ENCODE measurements at regions not wholly inside any gene's neighbourhood (a gene's known extent, or its start where the extent isn't known, plus 50 kb on each side); places are given as distances from the start of the nearest gene placed in this dataset.

DNA sequence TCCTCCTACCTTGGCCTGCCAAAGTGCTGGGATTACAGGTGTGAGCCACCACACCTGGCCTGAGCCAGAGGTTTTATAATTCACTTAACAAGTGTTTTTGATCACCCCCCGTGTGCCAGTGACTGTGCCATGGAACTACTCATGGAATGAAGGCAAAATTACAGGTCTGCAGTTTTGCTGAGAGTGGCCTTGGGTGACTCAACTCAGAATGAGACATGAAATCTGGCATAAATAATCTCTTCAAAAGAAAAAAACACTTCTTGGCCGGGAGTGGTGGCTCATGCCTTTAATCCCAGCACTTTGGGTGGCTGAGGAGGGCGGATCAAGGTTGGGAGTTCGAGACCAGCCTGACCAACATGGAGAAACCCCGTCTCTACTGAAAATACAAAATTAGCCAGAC lies 166.9 kb upstream of the SALL4 start:
- Histone ChIP-seq H3K9me3 (ENCODE audit: control insufficient read depth, low read length) (no peaks in the 10 kb centered on the region), H3K4ac (ENCODE audit: low read depth in 1 of 2, low read length in 2 of 2) (no peak overlapping the region), H3K36me3 (ENCODE audit: control insufficient read depth in 1 of 2, insufficient read depth in 2 of 2, low read depth in 1 of 2, low read length in 2 of 2) (no peaks in the 10 kb centered on the region), H3K4me3 (ENCODE audit: insufficient read depth in 1 of 2, low read depth in 1 of 2, low read length in 2 of 2) (no peak overlapping the region), H4K8ac (ENCODE audit: low read length) (no peak overlapping the region), H3K79me1 (replicated peaks; ENCODE audit: low read length, poor library complexity, severe bottlenecking) (no peaks in the 10 kb centered on the region), H3K9ac (ENCODE audit: low read length) (no peak overlapping the region), H2BK12ac (ENCODE audit: low read length in 2 of 2) (no peak overlapping the region), H3K14ac (ENCODE audit: low read length in 2 of 2) (no peak overlapping the region), H3K27me3 (ENCODE audit: control insufficient read depth in 1 of 2, insufficient read depth in 1 of 2, low read length in 2 of 2) (no peaks in the 10 kb centered on the region), H3K23ac (ENCODE audit: low read length in 2 of 2) (no peak overlapping the region), H2BK15ac (ENCODE audit: low read depth, poor library complexity, severe bottlenecking) (no peak overlapping the region), H2AK5ac (ENCODE audit: low read length, severe bottlenecking) (no peak overlapping the region), H4K91ac (ENCODE audit: low read length) (no peak overlapping the region), H3K18ac (ENCODE audit: low read depth in 1 of 2, low read length in 2 of 2) (no peak overlapping the region), H3K4me2 (ENCODE audit: low read length, poor library complexity, severe bottlenecking) (no peak overlapping the region), H2BK5ac (ENCODE audit: low read depth, low read length, poor library complexity, severe bottlenecking) (no peak overlapping the region), H3K4me1 (ENCODE audit: control insufficient read depth, insufficient read depth, low read depth, low read length) (peaks cover 3% of the 10 kb centered on the region), H3K27ac (ENCODE audit: low read length, poor library complexity, severe bottlenecking) (no peak overlapping the region), H2BK120ac (ENCODE audit: low read depth, low read length) (no peak overlapping the region), H2AFZ (ENCODE audit: low read depth, low read length) (no peak overlapping the region)
- WGBS: 80% methylated on average over 3 of the region's 5 CpGs
- DNase-seq: no peak

DNA sequence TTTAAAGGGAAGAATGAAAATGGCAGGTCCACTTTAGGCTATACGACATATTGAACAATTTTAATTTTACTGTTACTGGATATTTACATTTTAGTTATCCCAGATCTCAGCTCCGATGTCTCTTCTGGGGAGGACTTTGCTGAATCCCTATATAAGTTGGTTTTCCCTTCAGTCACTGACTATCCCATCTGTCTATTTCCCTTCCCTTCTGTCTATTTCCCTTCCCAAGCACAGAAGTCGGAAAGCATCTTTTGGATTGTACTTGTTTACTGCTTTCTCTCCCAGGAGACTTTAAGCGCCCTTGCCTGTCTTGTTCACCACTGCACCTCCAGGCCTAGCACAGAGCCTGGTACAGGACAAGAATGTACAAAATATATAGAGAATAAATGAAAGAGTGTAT lies 165.8 kb upstream of the SALL4 start:
- no peak overlapping the region for H2BK5ac ChIP-seq (ENCODE audit: low read depth, low read length, poor library complexity, severe bottlenecking)
- no peak for DNase-seq
- no peak overlapping the region for H3K14ac ChIP-seq (ENCODE audit: low read length in 2 of 2)
- no peak overlapping the region for H3K4me2 ChIP-seq (ENCODE audit: low read length, poor library complexity, severe bottlenecking)
- no peak overlapping the region for H3K4me3 ChIP-seq (ENCODE audit: insufficient read depth in 1 of 2, low read depth in 1 of 2, low read length in 2 of 2)
- H3K23ac ChIP-seq (ENCODE audit: low read length in 2 of 2): no peak overlapping the region
- H3K9me3 ChIP-seq (ENCODE audit: control insufficient read depth, low read length): no peaks in the 10 kb centered on the region
- no peak overlapping the region for H2BK12ac ChIP-seq (ENCODE audit: low read length in 2 of 2)
- no peak overlapping the region for H2AK5ac ChIP-seq (ENCODE audit: low read length, severe bottlenecking)
- no peaks in the 10 kb centered on the region for H3K27me3 ChIP-seq (ENCODE audit: control insufficient read depth in 1 of 2, insufficient read depth in 1 of 2, low read length in 2 of 2)
- no peak overlapping the region for H4K8ac ChIP-seq (ENCODE audit: low read length)
- no peak overlapping the region for H3K4ac ChIP-seq (ENCODE audit: low read depth in 1 of 2, low read length in 2 of 2)
- no peak overlapping the region for H3K9ac ChIP-seq (ENCODE audit: low read length)
- no peaks in the 10 kb centered on the region for H3K36me3 ChIP-seq (ENCODE audit: control insufficient read depth in 1 of 2, insufficient read depth in 2 of 2, low read depth in 1 of 2, low read length in 2 of 2)
- no peak overlapping the region for H2BK15ac ChIP-seq (ENCODE audit: low read depth, poor library complexity, severe bottlenecking)
- WGBS: 96% methylated on average over 3 of the region's 4 CpGs
- H3K27ac ChIP-seq (ENCODE audit: low read length, poor library complexity, severe bottlenecking): no peak overlapping the region
- H3K79me1 ChIP-seq (replicated peaks; ENCODE audit: low read length, poor library complexity, severe bottlenecking): no peaks in the 10 kb centered on the region
- H2AFZ ChIP-seq (ENCODE audit: low read depth, low read length): no peak overlapping the region
- H4K91ac ChIP-seq (ENCODE audit: low read length): no peak overlapping the region
- no peak overlapping the region for H2BK120ac ChIP-seq (ENCODE audit: low read depth, low read length)
- H3K18ac ChIP-seq (ENCODE audit: low read depth in 1 of 2, low read length in 2 of 2): no peak overlapping the region
- peaks cover 3% of the 10 kb centered on the region for H3K4me1 ChIP-seq (ENCODE audit: control insufficient read depth, insufficient read depth, low read depth, low read length)

DNA sequence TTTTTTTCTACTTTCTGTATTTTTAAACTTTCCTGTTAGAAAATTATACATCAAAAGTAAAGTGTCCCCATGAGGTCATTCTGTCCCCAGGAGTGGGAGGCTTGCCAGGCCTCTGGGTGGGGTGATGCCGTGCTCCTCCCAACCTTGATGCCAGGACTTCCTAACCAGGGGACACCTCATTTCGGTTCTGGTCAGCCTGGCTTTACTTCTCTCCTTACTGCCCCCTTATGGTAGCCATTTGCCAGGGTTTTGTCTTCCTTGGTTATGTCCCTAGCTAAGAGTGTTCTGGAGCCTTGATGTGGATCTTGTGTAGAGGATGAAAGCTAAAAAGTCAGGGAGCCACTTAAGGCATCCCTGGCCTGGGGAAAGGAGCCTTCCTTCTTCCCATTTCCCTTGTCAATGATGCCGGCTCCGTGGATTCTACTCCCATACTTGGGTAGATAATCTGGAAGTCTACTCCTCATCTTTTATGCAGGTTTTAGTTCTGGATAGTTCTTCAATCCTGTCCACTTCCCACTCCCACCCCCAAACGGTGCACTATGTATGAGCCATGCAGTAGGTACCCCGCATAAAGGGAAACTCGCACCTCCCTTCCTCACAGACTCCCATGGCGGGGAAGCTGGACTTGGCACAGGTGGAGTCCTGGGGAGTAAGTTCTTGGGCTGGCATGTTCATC lies 164.1 kb upstream of the SALL4 start:
- Histone ChIP-seq H2BK5ac (ENCODE audit: low read depth, low read length, poor library complexity, severe bottlenecking) (no peak overlapping the region), H2BK120ac (ENCODE audit: low read depth, low read length) (no peak overlapping the region), H3K4me1 (ENCODE audit: control insufficient read depth, insufficient read depth, low read depth, low read length) (peaks cover 3% of the 10 kb centered on the region), H3K27me3 (ENCODE audit: control insufficient read depth in 1 of 2, insufficient read depth in 1 of 2, low read length in 2 of 2) (no peaks in the 10 kb centered on the region), H3K23ac (ENCODE audit: low read length in 2 of 2) (no peak overlapping the region), H2AFZ (ENCODE audit: low read depth, low read length) (no peak overlapping the region), H3K79me1 (replicated peaks; ENCODE audit: low read length, poor library complexity, severe bottlenecking) (no peaks in the 10 kb centered on the region), H3K27ac (ENCODE audit: low read length, poor library complexity, severe bottlenecking) (no peak overlapping the region), H3K9me3 (ENCODE audit: control insufficient read depth, low read length) (no peaks in the 10 kb centered on the region), H3K4me2 (ENCODE audit: low read length, poor library complexity, severe bottlenecking) (no peak overlapping the region), H3K4ac (ENCODE audit: low read depth in 1 of 2, low read length in 2 of 2) (no peak overlapping the region), H2BK12ac (ENCODE audit: low read length in 2 of 2) (peak overlapping the region in 1 of 2 experiments; percentile 37), H4K91ac (ENCODE audit: low read length) (peak overlapping the region; percentile 27), H3K4me3 (ENCODE audit: insufficient read depth in 1 of 2, low read depth in 1 of 2, low read length in 2 of 2) (no peak overlapping the region), H3K14ac (ENCODE audit: low read length in 2 of 2) (no peak overlapping the region), H2AK5ac (ENCODE audit: low read length, severe bottlenecking) (peak overlapping the region; percentile 1), H3K36me3 (ENCODE audit: control insufficient read depth in 1 of 2, insufficient read depth in 2 of 2, low read depth in 1 of 2, low read length in 2 of 2) (no peaks in the 10 kb centered on the region), H4K8ac (ENCODE audit: low read length) (no peak overlapping the region), H3K18ac (ENCODE audit: low read depth in 1 of 2, low read length in 2 of 2) (no peak overlapping the region), H3K9ac (ENCODE audit: low read length) (no peak overlapping the region), H2BK15ac (ENCODE audit: low read depth, poor library complexity, severe bottlenecking) (no peak overlapping the region)
- WGBS: 58% methylated on average over 6 of the region's 8 CpGs
- peak; percentile 71 for DNase-seq

DNA sequence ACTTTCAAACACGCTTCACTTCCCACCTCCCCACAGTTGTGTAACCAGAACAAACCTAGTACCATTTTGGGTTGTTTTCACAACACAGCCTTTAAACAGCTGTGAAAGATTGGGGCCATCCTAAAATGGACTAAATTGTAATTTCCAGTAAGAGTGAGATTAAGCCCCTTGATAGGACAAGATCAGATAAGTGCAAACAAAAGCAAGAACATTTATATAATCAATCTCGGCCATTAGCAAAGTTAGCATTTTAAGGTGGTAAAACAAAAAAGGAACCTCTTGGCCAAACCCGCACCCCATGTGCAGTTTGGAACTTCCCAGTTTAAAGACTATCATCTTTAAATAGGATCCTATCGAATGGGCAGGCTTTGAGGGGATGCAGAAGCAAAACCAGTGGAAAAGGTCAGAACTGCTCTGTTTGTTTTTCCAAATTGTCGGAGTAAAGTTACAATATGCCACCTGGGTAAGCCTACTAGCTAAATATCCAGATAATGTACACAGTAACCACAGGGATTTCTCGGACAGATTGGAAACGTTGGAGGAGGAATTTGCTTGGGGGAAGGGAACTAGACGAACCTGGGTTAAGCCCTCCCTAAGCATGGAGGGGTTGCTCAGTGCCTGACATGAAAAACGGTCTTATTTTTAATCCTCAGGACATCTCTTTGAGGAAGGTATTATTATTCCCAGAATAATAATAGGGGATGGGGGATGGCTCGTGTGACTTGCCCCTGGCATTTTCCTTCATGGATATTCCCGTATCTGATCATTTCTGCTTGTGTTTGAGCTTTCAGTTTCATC lies 159.8 kb upstream of the SALL4 start:
- H2BK15ac ChIP-seq (ENCODE audit: low read depth, poor library complexity, severe bottlenecking): no peak overlapping the region

More for the DNA sequence above, 159.8 kb upstream of the SALL4 start:
- H2BK5ac ChIP-seq (ENCODE audit: low read depth, low read length, poor library complexity, severe bottlenecking): no peak overlapping the region
- H3K27ac ChIP-seq (ENCODE audit: low read length, poor library complexity, severe bottlenecking): no peak overlapping the region
- no peak overlapping the region for H2BK120ac ChIP-seq (ENCODE audit: low read depth, low read length)
- H2AFZ ChIP-seq (ENCODE audit: low read depth, low read length): no peak overlapping the region
- no peaks in the 10 kb centered on the region for H3K27me3 ChIP-seq (ENCODE audit: control insufficient read depth in 1 of 2, insufficient read depth in 1 of 2, low read length in 2 of 2)
- H3K23ac ChIP-seq (ENCODE audit: low read length in 2 of 2): no peak overlapping the region
- H3K36me3 ChIP-seq (ENCODE audit: control insufficient read depth in 1 of 2, insufficient read depth in 2 of 2, low read depth in 1 of 2, low read length in 2 of 2): no peaks in the 10 kb centered on the region
- H3K79me1 ChIP-seq (replicated peaks; ENCODE audit: low read length, poor library complexity, severe bottlenecking): no peaks in the 10 kb centered on the region
- peak overlapping the region in 1 of 2 experiments; percentile 57 for H3K4me3 ChIP-seq (ENCODE audit: insufficient read depth in 1 of 2, low read depth in 1 of 2, low read length in 2 of 2)
- DNase-seq: no peak
- H3K4me2 ChIP-seq (ENCODE audit: low read length, poor library complexity, severe bottlenecking): no peak overlapping the region
- H4K91ac ChIP-seq (ENCODE audit: low read length): no peak overlapping the region
- H2AK5ac ChIP-seq (ENCODE audit: low read length, severe bottlenecking): no peak overlapping the region
- no peak overlapping the region for H3K4ac ChIP-seq (ENCODE audit: low read depth in 1 of 2, low read length in 2 of 2)
- peaks cover 2% of the 10 kb centered on the region for H3K4me1 ChIP-seq (ENCODE audit: control insufficient read depth, insufficient read depth, low read depth, low read length)
- no peak overlapping the region for H3K14ac ChIP-seq (ENCODE audit: low read length in 2 of 2)
- peak overlapping the region; percentile 42 for H3K9ac ChIP-seq (ENCODE audit: low read length)
- no peak overlapping the region for H3K18ac ChIP-seq (ENCODE audit: low read depth in 1 of 2, low read length in 2 of 2)
- H4K8ac ChIP-seq (ENCODE audit: low read length): no peak overlapping the region
- WGBS: 74% methylated on average over 10 of the region's 11 CpGs
- H2BK12ac ChIP-seq (ENCODE audit: low read length in 2 of 2): no peak overlapping the region
- H3K9me3 ChIP-seq (ENCODE audit: control insufficient read depth, low read length): no peaks in the 10 kb centered on the region

All from mesenchymal stem cell (in vitro differentiated cells and primary cell).